ENCODE measurements at regions not wholly inside any gene's neighbourhood (a gene's known extent, or its start where the extent isn't known, plus 50 kb on each side); places are given as distances from the start of the nearest gene placed in this dataset.

- H3K9me3 ChIP-seq (replicated peaks in 1 of 3): no peaks in the 10 kb centered on the region
- no peak for DNase-seq
- no peaks in the 10 kb centered on the region for H3K27me3 ChIP-seq
- intact Hi-C loops (cut with DNase I): no loop called here
- WGBS, 4 donors: 53 to 65% (median 60%) methylated on average over 4 of the region's 4 CpGs
- TF ChIP-seq CTCF (IDR thresholded peaks at IDR 0.05): no peak
- no peak for TF ChIP-seq POLR2A (IDR thresholded peaks at IDR 0.05)
- H3K36me3 ChIP-seq (replicated peaks in 1 of 2): no peaks in the 10 kb centered on the region
- no peaks in the 10 kb centered on the region for H3K4me1 ChIP-seq (replicated peaks in 1 of 2)
- H3K27ac ChIP-seq: no peak overlapping the region
- H3K4me3 ChIP-seq: no peak overlapping the region
These were observed 563.7 kb upstream of the PRKX start for GRCh38 chrX:4277122-4277521.

- no peak for DNase-seq
- Histone ChIP-seq H3K9me3 (replicated peaks in 1 of 3) (no peaks in the 10 kb centered on the region), H3K36me3 (replicated peaks in 1 of 2) (no peaks in the 10 kb centered on the region), H3K27me3 (no peaks in the 10 kb centered on the region), H3K27ac (no peak overlapping the region), H3K4me1 (replicated peaks in 1 of 2) (no peaks in the 10 kb centered on the region), H3K4me3 (no peak overlapping the region)
- intact Hi-C loops (cut with DNase I): no loop called here
- WGBS, 4 donors: 16 to 27% (median 19%) methylated on average over 2 of the region's 2 CpGs
- TF ChIP-seq POLR2A (IDR thresholded peaks at IDR 0.05): no peak
- TF ChIP-seq CTCF (IDR thresholded peaks at IDR 0.05): no peak
These were observed 555.2 kb upstream of the PRKX start for GRCh38 chrX:4268676-4269075.

- intact Hi-C loops (cut with DNase I): no loop called here
- Histone ChIP-seq H3K36me3 (replicated peaks in 1 of 2) (no peaks in the 10 kb centered on the region), H3K4me1 (replicated peaks in 1 of 2) (no peaks in the 10 kb centered on the region), H3K4me3 (no peak overlapping the region), H3K27me3 (no peaks in the 10 kb centered on the region), H3K9me3 (replicated peaks in 1 of 3) (no peaks in the 10 kb centered on the region), H3K27ac (no peak overlapping the region)
- DNase-seq: no peak
- WGBS, 4 donors: 64 to 75% (median 68%) methylated on average over 4 of the region's 4 CpGs
- TF ChIP-seq POLR2A (IDR thresholded peaks at IDR 0.05) (no peak), CTCF (IDR thresholded peaks at IDR 0.05) (no peak)
These were observed 551.6 kb upstream of the PRKX start for GRCh38 chrX:4265036-4265435.

- DNase-seq: no peak
- intact Hi-C loops (cut with DNase I): no loop called here
- 23 to 29% (median 24%) methylated on average over 7 to 8 of the region's 8 CpGs for WGBS, 4 donors
These were observed 549.8 kb upstream of the PRKX start for GRCh38 chrX:4263030-4263803.

More at GRCh38 chrX:4263030-4263803, 549.8 kb upstream of the PRKX start:
- no peak overlapping the region for H3K27ac ChIP-seq
- H3K27me3 ChIP-seq: no peaks in the 10 kb centered on the region
- no peaks in the 10 kb centered on the region for H3K4me1 ChIP-seq (replicated peaks in 1 of 2)
- H3K9me3 ChIP-seq (replicated peaks in 1 of 3): no peaks in the 10 kb centered on the region
- no peaks in the 10 kb centered on the region for H3K36me3 ChIP-seq (replicated peaks in 1 of 2)
- no peak overlapping the region for H3K4me3 ChIP-seq
- no peak for TF ChIP-seq CTCF (IDR thresholded peaks at IDR 0.05)
- no peak for TF ChIP-seq POLR2A (IDR thresholded peaks at IDR 0.05)
